Hematopoietic multipotent progenitor cell treated with erythropoietin and hydrocortisone succinate and interleukin-3 and kit ligand, for 6 days (in vitro differentiated cells): ENCODE measurements at regions not wholly inside any gene's neighbourhood (a gene's known extent, or its start where the extent isn't known, plus 50 kb on each side); places are given as distances from the start of the nearest gene placed in this dataset.
"Not testable (repeated sequence)": the region's sequence is repeated elsewhere in the genome, so short reads cannot be mapped to it uniquely, and the experiment has no call there.

Experiments
- DNase-seq: peaks from one replicate; pipeline ENCODE4 v3.0.0-alpha.2; 2015

DNA sequence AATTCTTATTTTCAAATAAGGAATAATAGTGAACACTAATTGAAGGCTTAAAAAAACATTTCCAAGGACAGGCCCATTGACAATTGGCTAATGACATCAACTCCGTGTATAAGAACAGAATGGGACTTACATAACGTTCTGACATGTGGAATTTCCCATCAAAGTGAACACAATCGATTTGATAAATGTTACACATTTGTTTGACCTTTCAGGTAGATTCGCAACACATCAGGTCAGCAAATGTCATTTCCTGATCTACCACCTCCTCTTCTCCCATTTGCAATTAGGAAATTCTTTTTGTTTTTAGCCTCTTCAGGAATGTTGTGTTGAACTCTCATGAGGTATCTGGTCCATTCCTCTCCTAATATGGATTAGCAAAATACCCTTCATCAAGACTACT lies 292.9 kb upstream of the SLC14A2 start:
- no peak for DNase-seq

DNA sequence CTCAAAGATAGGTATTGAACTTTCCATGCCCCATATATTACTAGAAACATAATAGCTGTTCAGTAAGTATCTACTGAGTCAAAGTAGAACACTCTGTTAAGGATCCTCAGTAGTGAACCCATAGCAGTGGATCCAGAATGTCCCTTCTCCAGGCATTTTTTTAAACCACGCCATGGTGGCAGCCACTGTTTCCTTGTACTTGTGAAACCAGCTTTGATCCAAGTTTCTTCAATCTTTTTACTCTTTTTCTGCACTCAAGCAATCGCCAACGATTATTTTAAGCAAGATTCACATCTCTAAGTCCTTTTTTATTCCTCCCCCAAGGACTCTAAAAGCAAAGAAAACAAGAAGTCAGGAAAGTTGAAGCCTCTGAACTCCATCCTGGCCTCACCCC lies 291.2 kb upstream of the SLC14A2 start:
- no peak for DNase-seq

GRCh38 chr18:45324495-45325113 lies 290.7 kb upstream of the SLC14A2 start:
- DNase-seq = no peak

DNA sequence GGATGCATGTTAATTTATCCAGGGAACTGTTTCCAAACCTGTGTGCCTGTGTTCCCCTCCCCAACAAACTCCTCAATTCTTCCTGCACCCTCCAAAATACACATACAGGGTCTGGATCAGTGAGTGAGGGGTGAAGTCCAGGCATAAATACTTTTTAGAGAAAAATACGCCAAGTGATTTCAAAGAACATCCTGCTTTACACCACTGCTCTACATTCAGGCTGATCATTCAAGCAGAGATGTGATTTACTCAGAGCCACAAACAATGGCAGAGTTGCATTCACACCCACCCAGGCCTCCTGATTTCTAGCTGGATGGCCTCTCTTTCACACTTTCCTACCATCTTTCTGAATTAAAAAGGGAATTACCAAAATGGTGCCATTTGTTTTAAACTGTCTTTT lies 289.5 kb upstream of the SLC14A2 start:
- DNase-seq = no peak

DNA sequence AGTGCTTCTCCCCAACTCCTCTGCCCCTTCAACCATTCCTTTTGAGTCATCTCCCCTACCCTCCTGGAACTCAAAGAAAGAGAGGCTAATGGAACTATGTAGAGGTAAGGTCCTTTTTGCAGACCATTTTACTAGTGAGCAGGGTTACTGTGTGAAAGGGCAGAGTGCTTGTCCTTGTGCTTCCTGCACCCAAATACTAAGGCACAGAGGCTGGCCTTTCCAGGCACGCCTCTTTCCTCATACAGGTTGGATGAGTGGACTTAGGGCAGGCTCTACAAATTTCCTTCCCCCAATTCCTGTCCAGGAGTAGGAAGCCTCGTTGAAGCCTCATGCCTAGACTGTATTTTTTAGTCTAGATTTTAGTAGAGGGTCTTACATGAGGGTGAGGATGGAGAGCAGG lies 288.8 kb upstream of the SLC14A2 start:
- DNase-seq = no peak

DNA sequence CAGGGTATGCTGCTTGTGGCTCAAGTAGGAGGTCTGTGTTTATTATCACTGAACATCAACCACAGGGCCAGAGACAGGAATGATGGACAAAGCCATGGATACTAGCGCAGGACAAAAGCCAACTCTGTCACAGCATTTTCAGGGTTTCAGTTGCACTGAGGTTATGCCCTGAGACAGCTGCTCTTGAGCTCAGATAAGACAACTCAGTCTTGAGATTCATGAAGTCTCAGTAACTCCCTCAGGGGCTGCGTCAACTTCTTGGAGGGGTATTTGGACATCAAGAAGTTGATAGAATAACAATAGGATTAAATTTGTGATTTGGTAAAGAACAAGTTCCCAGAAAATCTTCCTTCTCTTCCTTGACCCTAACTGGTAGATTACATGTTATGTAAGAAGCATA lies 287.0 kb upstream of the SLC14A2 start:
- no peak for DNase-seq

GRCh38 chr18:45328811-45329210 lies 286.5 kb upstream of the SLC14A2 start:
- DNase-seq = no peak

DNA sequence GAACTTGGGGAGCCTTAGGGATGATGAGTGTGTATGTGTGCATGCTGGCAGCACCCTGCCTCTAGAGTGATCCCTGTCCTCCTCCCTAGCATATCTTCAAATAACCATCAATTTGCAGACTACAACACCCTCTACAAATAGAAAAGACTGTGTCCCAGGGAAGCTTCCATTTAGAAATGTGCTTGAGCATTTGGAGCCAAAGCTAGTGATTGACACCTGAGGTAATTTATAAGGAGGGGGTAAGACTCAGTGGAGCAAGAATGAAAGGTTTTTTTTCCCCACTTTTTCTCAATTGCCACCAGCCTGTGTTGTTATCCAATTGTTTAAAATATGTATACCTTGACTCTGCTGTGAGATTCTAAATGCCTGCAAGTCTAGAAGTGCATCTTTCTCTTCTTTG lies 286.0 kb upstream of the SLC14A2 start:
- no peak for DNase-seq

GRCh38 chr18:45330170-45330594 lies 285.1 kb upstream of the SLC14A2 start:
- DNase-seq = no peak

GRCh38 chr18:45332871-45333270 lies 282.4 kb upstream of the SLC14A2 start:
- no peak for DNase-seq

- peak; percentile 4 for DNase-seq
Measured at GRCh38 chr18:45334191-45334590, 281.1 kb upstream of the SLC14A2 start.

- no peak for DNase-seq
Measured at GRCh38 chr18:45335282-45336043, 279.8 kb upstream of the SLC14A2 start.

DNA sequence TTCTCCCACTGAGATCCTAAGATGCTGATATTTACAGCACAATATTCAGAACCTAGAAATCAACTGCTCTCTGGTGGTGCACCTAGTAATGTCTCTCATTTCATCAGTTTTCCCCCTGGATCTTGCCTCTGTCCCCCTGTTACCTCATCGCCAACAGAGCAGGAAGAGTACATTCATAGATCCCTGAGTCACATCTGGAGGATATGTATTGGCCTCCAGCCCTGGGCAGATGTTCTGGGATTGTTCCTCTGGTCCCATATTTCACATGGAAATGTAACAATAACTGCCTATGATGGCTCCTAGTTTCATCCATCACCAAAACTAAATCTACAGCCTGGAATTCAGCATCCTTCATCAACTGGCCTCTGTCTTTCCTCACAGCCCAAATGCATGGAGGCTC lies 278.8 kb upstream of the SLC14A2 start:
- DNase-seq = no peak

DNA sequence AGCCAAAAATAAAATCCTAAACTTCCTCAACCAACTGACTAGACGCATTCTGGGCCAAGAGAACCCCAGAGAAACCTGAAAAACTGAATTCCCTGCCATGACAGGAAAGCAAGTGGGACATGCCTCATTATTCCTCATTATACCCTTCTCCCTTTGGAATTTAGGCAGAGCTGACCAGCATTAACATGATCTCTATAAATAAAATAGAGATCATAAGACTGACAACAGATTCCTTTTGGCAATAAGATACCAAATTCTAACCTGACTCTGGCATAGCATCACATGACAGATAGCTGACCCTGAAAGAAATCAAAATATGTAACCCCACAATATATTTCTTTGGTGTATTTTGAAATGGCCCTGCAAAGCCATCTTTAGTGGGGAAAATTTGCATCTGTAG lies 277.8 kb upstream of the SLC14A2 start:
- DNase-seq = no peak

DNA sequence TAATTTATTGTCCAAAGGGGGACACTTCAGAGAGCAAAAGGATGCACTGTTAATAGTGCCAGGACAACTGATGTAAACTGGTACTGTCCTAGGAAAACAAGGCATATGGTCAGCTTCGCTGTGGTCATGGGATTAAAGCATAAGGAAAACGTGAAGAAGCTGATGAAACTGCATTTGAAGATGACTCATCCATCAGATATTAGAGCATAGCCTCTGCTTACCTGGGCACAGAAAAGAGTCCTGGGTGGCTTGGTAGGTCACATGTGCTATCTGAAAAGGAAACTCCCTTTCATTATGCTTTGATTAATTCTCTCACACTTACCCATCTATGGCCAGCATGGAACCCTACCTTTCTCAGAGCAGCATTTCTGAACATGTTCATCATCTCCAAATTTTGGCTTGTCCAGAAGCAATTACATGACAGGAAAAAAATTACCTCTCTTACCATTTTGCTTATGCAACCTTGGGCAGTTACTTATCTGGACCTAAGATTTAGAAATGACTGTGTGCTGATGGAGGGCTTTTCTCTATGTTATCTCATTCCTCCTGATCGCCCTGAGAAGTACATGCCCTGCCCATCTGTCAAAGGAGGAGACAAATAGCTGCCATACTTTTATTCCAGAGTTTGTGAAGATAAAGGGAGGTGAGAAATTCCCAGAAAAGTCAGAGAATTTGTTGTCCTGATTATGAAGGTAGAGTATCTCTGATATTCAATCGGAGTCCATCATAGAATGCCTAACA lies 275.3 kb upstream of the SLC14A2 start:
- no peak for DNase-seq

GRCh38 chr18:45340884-45341283 lies 274.4 kb upstream of the SLC14A2 start:
- no peak for DNase-seq

DNA sequence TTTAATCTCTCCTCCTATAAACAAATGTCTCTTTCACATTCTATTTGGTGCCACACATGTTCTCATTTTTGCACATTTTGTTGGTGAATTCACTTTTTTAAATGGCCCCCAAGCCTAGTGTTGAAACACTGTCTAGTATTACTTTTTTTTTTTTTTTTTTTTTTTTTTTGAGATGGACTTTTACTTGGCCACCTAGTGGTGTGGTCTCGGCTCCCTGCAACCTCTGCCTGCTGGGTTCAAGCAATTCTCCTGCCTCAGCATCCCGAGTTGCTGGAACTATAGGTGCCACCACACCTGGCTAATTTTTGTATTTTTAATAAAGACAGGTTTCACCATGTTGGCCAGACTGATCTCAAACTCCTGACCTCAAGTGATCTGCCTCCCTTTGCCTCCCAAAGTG lies 273.8 kb upstream of the SLC14A2 start:
- DNase-seq = no peak

GRCh38 chr18:45342166-45342565 lies 273.1 kb upstream of the SLC14A2 start:
- no peak for DNase-seq

GRCh38 chr18:45342653-45343052 lies 272.6 kb upstream of the SLC14A2 start:
- DNase-seq = no peak

DNA sequence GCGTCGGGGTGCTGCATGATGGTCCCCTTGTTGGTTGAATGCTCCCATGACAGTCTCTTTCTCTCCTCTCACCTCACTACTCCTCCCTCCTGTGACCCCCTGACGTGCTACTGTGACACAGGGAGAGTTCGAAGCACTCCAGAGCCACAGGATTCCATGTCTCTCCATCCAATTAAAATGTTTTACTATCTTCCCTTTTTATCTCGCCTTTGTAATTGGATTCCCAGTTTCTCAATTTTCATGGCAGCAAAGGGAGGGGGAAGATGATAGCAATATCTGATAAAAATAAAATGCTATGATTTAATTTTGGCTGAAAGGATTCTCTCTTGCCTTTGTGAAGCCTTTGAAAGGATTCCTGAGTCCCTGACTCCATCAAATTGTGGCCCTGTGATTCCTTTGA lies 271.9 kb upstream of the SLC14A2 start:
- no peak for DNase-seq

- DNase-seq = not testable (repeated sequence)
Measured at GRCh38 chr18:45344680-45345079, 270.6 kb upstream of the SLC14A2 start.

DNA sequence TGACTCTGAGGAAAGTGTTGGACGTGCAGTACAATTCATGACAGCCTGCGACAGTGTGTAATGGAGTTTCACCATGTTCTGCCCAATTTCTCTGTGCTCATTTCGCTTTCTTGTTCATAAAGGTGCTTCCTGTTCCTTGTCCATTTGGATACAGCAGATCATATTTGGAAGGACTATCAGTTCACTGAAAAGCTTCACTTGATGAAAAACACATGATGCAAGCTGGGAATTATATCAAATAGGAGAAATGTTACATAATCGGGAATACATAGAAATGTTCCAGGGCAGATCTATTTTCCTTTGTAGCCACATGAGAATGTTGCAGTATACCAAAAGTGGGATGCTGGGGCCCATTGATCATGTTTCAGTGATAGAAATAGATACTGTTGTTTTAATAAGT lies 266.3 kb upstream of the SLC14A2 start:
- no peak for DNase-seq

DNA sequence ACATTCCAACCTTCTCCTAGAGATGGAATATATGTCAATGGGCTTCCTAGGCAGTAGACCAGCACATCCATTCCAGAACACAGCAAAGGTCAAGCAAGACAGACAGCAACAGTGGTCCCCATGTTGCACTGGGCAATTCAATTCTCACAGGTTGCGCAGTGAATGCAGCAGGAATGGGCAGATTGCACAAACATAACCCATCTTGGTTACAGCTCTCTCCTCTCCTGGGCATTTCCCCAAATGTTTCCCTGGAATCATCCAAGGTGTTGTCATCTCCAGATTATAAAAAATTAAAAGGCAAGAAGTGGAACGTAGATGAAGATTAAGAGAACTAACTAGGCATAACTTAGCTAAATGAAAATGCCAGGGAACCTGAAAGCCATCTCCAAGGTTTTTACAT lies 265.8 kb upstream of the SLC14A2 start:
- no peak for DNase-seq
